MM.1S (cell line): ENCODE measurements at regions not wholly inside any gene's neighbourhood (a gene's known extent, or its start where the extent isn't known, plus 50 kb on each side); places are given as distances from the start of the nearest gene placed in this dataset.

ENCODE experiments used
- CTCF ChIP-seq: fragments of 300-600 bp; sonication (generic); IDR thresholded peaks from 2 replicates; pipeline ENCODE4 v1.5.1; 2016; ENCODE audit warnings: antibody characterized with exemption, low read length, mixed read lengths
- EZH2 ChIP-seq: fragments of 300-600 bp; sonication (generic); optimal IDR thresholded peaks from 2 replicates; pipeline ENCODE3; 2017; ENCODE audit warnings: low read depth, mild to moderate bottlenecking, antibody characterized with exemption, low read length, mixed read lengths
- EZH2phosphoT487 ChIP-seq: fragments of 300-600 bp; sonication (generic); IDR thresholded peaks from 2 replicates; pipeline ENCODE4 v1.6.1; 2018; ENCODE audit warnings: antibody characterized with exemption, low read length

GRCh38 chr1:4153571-4153970 is 253.5 kb upstream of the C1orf174 start:
- no peak for TF ChIP-seq CTCF
- TF ChIP-seq EZH2 = no peak
- no peak for TF ChIP-seq EZH2phosphoT487
